CD1c-positive myeloid dendritic cell (primary cell): ENCODE measurements at regions not wholly inside any gene's neighbourhood (a gene's known extent, or its start where the extent isn't known, plus 50 kb on each side); places are given as distances from the start of the nearest gene placed in this dataset.

Source experiments
- DNase-seq: peaks from one replicate; pipeline ENCODE4 v3.0.0-alpha.2; 2016; ENCODE audit errors: extremely low spot score

DNA sequence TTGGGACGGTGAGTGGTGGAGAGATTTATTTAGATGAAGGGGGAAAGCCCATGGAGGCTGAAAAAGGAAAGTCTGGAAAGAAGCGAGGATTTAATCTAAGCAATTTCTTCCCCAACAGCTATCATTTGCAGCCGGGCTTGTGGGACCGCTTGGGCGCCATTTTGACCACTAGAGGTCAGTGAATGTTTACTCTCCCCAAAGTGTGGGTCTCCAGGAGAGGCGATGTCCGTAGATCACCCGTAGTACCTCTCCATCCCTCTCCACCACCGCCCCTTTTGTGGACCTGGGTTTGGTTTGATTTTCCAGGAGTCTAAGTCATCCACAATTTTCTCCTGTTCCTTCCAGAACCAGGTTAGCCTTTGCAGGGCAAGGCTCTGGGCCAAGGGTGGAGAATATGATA lies 91.2 kb upstream of the PARP11 start:
- no peak for DNase-seq

DNA sequence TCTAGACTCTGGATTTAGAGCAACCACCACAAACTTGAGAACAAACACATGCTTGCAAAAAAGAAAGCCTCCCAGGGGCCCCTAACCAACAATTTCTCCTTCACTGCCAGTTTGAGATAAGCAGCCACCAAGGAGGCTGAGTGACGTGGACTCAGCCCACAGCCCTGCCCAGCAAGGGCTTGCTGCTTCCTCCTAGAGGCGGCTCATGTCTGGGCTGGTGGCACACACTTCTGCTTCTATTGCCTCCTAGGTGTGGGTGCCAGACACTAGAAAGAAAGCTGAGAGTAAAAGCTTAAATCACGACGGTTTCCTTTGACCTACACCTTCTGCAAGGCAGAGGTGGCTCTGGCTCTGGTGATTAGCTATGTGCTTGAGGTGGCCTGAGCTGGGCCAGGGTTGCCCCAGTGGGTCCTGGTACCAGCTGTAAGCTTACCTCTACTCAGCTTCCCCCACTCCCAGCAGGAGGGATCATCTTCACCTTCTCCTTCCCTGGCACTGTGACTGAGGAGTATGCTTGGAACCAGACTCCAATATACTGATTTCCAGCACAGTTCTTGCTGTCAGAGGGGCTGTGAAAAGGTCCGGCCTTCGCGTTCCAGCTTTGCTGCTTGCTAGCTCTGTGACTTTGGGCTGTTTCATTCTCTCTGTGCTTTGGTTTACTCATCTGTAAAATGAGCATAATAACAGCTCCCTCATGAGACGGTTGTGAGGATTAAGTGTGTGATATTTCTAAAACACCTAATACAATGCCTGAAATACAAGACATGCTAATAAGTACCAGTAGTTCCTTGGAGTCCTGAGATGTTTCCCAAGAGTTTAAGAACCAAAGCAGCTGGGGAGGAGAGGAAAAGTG lies 89.7 kb upstream of the PARP11 start:
- DNase-seq, result peak; percentile 81

DNA sequence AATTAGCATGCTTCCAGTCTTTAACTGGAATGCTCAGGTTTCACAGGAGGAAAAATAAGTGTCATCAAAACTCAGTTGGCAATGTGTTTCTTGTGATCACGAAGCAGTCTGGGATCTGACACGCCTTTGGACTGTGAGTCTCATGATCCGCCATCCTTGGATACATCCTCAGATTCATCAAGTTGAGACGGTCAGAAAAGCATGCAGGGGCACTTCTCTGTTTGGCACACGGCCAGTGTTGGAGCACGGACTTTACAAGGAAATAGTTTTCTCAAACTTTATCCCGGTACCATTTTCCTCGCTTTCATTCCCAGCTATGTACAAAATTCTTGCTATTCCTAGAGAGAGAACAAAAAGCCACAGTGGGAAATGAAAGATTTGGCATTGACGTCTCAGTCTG lies 88.4 kb upstream of the PARP11 start:
- DNase-seq, result no peak

DNA sequence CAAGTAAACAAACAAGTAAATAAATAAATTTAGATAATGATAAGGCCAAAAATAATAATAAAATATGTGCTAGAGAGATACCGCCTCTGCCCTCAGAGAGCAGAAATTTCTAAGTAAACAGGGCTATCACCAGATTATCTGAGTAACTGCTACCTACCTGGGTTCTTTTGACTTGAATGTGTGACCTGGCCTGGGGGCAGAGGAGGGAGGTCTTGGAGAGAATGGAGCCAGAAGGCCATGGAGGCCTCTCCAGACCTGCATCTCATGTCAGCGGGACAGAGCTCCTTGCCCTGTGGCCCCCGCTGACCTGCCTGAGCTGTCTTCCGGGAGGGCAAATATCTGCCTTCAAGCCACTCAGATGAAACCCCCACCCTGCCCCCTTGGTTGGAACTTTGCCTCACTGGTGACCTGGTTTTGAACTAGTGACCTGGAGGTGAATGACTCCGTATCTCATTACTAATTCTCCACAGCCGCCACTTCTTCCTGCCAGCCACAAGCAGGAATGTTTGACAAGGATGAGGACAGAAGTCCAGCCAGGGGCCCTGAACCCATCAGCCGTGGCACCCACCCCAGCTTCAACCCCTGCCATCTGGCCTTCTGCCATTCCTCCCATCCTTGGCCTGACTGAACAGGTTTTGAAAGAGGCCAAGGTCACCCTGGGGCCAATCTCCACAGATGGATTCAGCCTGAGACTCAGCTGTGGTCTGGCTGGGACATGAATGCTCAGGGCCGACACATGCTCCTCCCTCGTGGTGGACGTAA lies 86.8 kb upstream of the PARP11 start:
- DNase-seq, result no peak

DNA sequence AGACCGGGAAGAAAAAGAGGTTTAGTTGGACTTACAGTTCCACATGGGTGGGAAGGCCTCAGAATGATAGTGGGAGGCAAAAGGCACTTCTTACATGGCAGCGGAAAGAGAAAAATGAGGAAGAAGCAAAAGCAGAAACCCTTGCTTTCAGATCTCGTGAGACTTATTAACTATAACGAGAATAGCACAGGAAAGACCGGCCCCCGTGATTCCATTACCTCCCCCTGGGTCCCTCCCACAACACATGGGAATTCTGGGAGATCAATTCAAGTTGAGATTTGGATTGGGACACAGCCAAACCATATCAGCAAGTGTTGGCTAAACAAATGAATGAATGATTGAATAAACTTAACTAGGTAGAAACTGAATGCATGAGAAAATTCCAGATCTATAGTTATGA lies 85.3 kb upstream of the PARP11 start:
- DNase-seq, result peak; percentile 50

DNA sequence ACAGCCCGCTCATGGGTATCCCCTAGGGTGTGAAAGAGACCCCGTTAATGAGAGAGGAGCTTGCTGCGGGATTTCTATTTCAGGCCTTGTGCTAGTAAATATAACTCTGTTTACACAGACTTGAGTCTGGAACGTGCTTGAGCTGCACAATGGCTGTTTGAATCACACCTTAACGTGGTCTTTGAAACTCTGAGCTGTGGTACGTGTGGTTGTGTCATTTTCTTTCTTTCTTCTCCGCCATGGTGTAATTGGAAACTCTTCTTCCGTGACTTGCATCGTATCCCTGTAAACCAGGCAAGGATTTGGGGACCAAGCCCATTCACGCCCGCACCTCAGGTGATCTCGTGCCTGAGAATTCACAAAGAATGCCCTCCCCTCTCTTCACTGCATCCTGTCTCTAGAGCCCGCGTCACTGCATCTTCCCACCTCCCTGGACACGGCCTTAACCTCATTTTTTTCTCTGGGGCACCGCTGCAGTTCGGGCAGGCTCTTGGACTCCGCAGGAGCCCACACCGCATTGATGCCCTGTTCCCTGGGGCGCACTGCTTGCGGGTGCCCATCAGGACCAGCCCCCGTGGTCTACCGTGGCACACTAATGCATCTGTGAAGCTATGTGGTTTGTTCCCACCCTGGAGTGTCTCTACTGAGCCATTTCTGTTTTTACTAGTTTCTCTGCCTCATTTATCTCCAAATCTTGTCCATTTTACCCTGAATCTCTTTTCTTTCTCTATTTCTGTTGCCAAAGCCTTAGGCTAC lies 78.4 kb upstream of the PARP11 start:
- DNase-seq, result no peak

DNA sequence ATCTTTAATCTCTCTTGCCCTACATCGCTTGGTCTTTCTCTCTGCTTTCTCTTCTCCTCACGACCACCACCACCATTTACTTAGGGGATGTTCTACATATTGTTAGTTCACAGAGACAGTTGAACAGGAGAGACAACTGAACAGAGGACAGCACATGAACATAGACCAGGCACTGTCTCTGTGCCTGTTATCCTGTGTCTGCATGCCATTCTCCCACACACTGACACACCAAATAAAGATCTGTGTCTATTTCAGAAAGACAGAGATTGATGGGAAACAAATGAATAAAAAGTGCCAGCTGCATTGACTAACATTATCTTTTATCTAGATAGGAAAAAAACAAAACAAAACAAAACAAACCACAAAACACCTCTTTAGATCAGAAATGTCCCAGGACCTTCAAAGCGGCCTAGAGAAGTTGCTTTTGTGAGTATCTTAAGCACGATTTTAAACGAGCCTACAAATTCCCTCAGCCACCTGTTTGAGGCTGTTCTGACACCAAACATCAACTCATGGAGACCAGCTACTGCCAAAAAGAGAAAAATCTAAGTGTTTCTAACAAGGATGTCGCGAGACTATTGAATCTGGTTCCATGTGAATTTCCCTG lies 77.6 kb upstream of the PARP11 start:
- no peak for DNase-seq

DNA sequence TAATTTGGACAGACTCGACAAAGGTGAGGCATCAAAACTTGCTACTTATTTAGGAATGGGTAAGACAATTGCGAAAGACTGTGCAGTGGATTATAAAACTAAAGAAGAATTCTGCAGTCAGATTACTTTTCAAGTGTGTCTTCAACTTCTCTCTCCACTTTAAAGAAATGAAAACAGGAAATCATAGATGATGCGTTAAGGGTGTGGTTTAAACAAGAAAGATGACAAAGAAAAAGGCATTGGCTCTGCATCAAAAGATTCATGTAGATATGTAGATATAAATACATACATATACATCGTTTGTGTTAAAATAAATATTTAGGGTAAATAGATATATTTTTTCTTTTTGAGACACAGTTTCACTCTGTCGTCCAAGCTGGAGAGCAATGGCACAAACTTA lies 74.6 kb upstream of the PARP11 start:
- peak; percentile 52 for DNase-seq

DNA sequence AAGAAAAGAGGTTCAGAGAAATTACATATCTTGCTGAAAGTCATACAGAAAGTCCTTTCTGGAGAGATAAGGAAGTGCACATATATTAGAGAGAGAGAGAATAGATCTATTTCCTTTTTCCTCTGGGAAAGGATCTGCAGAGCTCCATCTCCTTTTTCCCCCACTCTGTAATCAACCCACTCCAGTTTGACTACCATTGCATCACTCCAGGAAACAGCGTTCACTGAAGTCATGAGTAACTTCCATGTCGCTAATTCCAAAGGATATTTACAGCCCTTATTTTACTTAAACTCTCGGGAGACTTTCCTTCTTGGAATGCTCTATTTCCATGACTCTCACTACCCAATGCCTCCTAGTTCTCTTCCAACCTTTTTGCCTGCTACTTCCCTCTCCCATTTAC lies 72.5 kb upstream of the PARP11 start:
- DNase-seq, result peak; percentile 24

DNA sequence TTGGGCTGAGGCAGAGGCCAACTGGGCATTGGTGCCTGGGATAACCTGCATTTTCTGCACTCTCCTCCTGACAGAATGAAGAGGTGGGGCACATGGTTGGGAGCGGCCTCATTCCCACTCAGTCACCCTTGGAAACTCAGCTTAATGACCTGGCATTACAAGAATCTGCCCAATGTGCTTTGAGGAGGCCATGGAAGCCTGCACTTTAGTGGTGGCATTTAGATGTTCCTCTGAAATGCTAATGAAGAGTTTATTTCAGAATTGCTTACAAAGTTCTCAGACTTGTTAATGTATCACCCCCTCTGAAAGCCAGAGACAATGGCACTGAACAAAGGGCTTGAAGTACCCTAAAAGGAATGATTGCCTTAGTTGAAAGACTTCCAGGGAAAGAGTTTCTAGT lies 71.4 kb upstream of the PARP11 start:
- no peak for DNase-seq

DNA sequence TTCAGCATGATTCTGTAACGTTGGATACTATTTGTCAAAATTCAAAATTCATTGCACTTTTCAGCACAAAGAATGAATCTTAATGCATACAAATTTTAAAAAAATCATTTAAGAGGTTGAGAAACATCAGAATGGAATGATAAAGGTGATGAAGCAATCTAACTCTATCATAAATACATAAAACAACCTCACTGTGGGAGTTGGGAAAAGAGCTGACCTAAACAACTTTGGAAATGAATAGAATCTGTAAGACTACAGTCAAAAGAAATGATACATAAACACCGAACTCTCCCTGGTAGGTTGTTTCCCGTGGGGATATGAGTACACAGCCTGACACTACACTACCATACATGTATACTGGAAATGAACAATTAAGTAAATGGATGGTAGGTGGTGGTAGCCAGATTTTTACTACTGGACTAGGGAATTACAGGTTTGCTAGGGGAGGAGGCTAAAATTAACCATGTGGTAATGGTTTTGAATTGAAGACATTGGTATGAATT lies 64.9 kb upstream of the PARP11 start:
- DNase-seq, result no peak

DNA sequence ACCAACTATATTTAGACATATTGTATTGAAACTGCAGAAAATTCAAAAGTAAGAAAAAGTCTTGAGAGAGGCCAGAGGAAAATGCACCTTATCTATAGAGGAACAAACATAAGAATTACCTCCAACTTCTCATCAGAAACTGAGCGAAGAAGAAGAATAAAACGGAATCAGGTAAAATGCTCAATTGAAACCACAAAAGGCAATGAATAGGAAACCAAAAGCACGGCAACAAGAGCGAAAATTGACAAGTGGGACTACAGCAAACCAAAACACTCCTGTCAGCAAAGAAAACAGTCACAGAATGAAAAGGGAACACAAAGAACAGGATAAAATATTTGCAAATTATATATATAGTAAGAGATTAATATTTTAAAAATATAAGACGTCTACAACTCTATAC lies 61.9 kb upstream of the PARP11 start:
- DNase-seq, result peak; percentile 14

DNA sequence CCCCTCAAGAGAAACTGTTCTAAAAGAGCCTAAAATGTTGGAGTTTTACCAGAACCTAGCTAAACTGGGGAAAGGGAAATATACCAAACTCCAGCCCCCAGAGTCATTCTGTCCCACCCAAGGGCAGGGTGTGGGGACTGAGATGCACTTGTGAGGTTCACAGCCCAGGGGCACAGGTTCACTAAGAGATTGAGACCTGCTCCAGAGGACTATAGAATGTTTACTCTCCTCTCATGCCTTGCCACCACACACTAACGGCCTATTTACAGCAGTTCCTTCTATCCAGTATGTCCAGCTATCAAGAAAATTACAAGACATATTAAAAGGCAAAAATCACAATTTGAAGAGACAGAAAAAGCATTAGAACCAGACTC lies 60.6 kb upstream of the PARP11 start:
- DNase-seq, result no peak

DNA sequence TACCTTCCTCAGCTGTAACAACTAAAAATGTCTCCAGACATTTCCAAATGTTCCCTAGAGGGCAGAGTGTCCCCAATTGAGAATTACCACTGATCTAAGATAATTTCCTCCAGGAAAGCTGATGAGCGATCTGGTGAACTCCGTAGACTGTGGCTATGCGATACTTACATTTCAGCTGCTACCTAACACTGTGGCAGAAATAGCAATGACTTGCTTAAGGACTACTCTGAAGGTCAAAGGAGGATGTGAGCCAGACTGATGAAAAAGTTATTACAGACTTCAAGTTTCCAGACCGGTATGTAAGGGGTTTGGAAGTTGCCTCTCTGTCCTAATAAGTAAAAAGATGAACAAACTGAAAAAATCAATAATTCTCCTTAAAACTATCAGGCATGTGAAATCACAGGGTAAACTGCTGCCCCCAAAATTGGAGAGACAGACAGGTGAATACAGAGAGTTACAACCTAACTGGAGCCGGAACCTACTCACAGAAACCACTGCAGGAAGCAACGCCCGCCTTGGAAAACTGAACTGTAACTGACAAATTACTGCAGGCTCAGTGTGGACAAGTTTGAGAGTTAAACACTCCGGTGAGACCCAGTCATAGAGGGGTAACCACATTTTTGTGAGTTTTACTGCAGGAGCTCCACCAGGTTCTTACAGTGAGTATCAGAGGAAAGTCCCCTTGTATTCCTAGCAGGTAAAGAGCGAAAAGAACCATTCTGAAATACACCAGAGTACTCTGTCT lies 60.0 kb upstream of the PARP11 start:
- no peak for DNase-seq

DNA sequence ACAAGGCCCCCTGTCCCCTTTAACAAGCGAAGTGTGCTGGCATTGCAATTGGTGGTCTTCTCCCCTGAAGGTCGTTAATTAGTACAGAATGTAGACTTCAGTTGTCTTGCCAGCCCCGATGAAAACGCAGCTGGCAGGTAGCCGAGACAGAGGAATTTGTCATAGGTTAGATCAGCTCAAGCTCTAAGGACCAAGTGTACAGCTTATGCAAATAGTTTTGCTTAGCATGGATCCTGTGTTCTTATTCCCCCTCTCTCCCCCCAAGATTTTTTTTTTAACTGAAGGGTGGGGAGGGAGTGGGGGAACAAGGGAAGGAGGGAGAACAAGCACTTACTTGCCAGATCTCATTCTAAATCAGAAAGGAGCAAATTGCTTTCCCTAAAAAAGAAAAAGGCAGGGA lies 58.6 kb upstream of the PARP11 start:
- no peak for DNase-seq

DNA sequence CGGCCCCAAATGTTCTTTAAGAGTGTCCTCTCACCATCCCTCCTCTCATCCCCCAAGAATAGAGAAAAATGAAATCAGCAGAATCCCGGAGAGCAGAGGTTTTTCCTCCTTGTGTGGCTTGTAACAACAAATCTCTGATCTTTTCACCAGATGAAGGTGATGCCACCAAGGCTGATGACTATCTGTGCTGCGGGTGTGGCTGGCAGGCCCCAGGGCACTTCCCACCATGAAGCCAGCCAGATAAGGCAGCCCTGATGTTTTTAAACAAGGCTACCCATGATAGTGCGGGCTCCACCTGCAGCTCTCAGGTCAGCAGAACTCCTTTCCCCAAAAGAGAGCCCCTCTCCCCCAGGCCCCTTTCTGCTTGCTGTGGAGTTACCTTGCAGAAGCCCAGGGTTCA lies 58.0 kb upstream of the PARP11 start:
- DNase-seq, result no peak

DNA sequence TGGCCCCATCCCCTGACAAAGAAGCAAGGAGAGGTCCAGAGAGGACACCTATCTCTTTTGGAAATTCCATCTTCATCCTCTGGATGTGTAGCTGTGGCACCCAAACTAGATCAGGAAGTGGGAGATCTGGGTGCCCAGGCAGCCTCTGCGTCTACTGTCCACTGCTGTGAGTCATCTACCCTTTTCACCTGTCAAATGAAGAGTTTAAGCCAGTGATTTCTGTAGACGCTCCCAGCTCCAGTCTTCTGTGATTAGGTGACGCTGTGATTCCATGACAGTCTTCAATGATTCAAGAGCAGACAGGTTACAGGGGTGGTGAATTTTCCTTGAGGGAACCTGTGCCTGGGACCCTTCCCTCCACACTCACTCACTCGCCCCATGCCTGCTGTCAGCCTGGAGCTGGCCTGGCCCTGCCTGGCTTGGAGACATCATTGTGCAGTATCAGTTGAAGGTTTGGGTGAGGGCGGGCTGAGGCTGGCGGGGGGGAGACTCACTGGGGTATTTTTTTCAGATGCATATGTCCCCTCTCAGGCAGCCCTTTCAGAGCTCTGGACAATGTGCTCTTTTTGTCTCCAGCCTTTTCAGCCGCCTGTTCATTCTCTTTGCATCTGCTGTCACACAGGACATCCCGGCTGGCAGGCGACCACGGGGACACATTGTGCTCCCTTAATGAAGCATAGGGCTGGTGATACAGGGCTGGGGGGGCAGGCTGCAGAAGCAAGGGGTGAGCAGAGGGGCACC lies 56.8 kb upstream of the PARP11 start:
- no peak for DNase-seq

DNA sequence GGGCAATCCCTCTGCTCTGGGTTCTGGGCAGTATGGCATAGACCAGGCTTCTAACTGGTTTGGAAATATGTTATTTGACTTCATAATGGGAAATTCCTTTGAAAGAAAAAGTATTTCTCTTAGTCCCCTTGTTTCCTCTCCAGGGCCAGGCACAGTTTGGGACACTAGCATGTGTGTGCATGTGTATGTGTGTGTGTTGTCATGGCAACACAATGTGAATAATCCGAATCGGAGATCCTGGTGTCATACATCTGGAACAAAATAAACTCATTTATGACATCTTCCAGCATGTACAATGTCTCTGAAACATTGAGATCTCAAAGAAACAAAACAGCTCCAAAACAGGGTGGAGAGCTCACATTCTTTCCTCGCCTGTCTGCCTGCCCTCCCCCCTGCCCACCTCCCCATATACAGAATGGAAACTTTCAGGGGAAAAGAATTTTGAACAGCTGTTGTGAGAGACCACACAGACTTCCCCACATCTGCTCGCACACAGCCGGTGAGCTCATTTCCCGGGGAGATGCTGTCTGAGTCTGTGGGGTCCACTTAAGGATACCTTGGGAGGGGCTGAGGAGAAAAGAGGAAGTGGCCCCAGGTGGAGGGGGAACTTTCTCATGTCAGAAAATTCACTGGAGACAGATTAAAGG lies 55.5 kb upstream of the PARP11 start:
- no peak for DNase-seq

DNA sequence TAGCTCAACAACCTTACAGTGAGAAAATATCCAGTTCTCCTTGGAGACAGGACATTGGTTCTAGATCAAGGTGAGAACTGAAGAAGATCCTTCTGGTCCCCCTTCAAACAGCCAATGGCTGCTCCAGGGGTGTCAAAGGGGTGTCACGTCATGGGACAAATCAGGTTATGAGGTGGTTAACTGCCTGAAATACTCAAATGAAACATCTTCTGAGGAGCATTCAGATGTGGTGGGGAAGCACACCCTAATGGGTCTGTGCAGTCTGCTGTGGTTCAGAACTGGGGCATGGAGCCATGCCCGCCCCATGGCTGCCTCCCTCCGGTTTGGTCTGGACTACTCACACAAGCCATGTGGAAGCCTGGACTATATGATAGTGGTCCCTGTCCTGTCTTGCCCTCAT lies 52.4 kb upstream of the PARP11 start:
- no peak for DNase-seq

DNA sequence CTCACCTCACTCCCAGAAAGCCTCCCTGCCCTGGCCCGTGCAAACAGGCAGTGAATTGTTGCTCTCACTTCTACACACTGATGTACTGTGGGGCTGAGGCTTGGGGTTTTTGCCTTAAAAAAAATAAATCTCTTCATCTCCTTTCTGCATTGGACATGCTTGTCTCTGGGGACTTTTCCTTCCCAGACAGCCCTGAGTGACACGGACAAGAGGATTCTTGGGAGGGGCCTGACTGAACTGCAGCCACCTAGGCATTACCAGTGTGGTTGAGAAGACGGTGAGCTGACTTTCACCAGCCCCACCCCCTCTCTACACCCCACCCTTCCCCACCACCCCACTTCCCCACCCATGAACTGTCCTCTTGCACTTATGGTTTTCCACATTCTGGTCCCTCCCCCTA lies 51.6 kb upstream of the PARP11 start:
- no peak for DNase-seq
